GM21619 (cell line): ENCODE measurements at regions not wholly inside any gene's neighbourhood (a gene's known extent, or its start where the extent isn't known, plus 50 kb on each side); places are given as distances from the start of the nearest gene placed in this dataset.
"Not testable (repeated sequence)": the region's sequence is repeated elsewhere in the genome, so short reads cannot be mapped to it uniquely, and the experiment has no call there.

Experiments
- ATAC-seq: cut with Tn5 transposase; IDR thresholded peaks from one replicate; pipeline ENCODE4 v1.9.1; 2021; ENCODE audit not compliant: unreplicated experiment

DNA sequence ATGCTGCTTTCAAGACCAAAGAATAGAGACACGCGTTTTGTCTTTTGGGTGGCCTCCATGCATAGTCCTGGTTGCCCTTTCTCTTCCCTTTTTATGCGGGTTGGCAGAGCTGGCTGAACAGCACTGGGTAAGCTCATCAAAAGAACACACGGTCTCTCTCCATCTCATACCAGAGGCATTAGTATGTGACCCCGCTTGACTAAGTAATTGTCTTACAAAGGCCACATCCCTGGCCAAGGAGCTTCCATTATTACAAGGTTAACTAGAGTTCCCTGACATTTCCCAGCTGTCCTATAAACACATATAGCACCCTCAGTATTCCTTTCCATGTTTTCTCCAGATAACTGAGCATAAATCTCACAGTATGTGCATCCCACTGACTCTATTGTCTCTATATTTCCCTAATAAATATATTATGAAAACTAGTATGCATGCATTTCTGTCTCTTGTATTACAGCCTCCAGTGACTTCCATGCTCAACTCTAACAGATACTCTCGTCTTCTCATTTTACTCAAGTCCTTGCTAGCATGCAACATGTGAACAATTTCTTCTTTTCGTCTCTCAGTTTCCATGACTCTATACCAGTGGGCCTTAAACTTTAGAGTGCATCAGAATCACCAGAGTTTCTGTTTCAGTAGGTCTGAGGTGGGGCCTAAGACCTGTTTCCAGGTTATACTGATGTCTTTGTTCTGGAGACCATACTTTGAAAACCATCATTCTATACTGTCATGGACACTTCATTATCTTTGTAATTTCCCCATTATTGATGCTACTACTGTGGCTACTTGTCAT, 247.7 kb upstream of the ARSJ start:
- peak; percentile 64 for ATAC-seq

DNA sequence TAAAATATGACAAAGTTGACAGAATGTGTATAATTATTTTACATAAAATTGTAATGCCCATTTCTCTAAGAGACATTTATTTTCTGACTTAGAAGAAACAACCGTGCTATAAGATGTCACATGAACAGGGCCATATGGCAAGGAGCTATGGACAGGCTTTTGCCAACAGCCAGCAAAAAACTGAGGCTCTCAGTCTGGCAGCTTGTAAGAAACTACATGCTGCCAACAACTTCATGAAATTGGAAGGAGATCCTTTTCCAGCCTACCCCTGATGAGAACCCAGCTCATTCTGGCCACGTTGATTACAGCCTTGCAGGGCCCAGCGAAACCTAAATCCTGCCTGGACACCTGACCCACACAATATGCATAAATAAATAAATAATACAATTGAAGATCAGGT, 250.3 kb upstream of the ARSJ start:
- ATAC-seq, result no peak

DNA sequence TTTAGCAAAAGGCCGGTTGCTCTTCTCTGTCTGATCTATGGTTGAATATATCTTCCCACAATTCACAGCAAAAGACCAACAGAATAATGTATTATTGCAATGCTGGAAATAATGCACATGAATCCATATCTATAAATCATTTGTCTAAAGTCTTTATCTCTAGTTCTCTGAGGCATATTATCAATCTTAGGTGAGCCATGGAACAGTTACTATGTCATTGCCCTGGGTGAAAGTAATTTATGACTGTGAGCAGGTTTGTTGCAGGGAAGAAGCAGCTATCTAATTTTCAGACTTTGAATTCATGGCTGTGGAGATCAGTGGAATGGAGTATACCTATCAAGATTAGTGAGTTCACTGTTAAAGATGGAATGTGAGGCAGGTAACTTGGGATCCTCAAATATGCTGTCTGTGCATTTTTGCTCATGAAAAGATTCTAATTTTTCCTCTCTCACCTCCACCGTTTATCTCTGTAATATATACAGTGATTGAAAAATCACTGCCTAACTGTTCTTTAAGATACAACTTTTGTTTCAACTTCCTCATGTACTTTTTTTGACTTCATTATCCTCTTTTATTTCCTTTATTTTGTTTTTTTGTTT, 256.8 kb upstream of the ARSJ start:
- ATAC-seq, result no peak

DNA sequence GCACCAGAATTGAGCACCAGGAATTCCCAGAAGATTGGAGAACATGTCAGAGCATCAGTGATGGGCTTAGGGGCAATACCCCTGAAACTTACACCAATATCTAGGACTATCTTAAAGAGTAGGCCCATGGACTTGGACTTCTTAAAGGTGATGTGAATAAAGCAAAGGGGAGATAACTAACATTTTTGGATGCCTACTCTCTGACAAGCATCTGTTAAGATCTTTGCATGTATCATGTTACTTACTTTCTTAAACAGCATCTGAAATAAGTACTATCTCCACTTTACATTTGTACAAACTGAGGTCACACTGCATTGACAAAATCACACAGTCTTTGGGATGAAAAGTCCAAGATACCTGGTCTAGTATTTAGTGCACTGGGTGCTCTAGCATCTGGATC, 258.6 kb upstream of the ARSJ start:
- no peak for ATAC-seq

DNA sequence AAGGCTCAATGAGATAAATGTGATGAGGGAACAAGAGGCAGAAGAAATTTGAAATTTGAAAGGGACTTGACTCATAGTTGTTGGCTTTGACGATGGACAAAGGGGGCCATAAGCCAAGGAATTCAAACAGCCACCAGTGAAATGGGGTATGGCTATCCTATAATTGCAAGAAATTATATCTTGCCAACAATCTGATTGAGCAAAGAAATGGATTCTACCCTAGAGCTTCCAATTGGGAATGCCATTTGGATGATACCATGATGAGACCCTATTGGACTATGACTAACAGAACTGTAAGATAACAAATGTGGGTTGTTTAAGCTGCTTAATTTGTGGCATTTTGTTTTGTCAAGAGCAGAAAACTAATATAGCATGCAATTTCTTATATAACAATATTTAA, 270.1 kb upstream of the ARSJ start:
- ATAC-seq, result no peak

DNA sequence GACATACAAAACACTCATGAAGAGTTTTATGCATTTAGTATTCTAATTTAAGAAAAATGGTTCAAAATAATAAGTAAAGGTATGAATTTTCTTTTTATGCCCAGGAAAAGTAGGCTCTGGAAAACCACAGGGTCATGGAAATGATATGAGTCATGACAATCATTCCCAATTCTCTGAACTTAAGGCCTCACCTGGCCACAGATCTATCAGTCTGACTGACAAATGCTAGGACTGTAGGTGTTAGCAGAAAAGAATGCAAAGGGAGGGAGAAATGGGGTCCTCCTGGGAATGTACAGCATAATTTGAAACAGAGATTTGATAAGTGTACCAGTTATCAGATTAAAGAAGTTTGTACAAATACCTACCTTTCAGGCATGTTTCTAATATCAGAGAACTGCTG, 270.5 kb upstream of the ARSJ start:
- ATAC-seq, result no peak

DNA sequence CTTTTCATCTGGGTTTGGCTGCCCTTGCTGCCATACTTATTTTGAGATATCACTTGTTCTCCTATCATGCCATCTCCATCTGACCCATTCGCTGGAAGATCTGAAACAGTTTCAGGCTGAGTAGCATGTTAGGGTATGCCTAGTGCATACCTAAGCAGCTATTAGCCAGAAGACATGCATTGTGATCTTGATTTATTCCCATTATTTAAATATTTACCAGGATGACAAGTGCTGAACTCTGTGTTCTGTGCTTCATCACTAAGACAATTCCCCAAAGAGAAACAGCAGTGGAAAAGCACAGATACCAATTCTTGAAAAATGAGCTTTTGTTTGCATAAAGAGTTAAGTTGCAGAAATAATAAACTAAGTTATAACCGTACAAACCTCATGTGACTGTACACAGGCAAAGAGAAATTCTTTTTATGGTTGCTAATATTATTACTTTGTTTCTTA, 271.0 kb upstream of the ARSJ start:
- ATAC-seq, result no peak

DNA sequence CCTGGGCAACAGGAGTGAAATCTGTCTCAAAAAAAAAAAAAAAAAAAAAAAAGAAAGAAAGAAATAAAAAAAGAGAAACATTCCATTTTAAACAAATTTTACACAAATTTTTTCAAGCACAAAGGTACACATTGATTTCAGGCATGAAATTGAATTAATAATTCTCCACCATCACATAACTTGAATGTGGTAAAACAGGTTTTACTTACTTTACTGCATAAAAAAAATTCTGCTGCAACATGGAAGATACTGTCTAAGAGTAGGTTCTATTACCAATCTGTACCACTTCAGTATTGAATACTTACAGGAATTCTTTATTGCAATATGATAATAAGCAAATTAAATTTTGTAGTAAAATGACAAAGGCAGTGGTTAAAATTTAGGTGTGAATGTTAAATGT, 271.6 kb upstream of the ARSJ start:
- no peak for ATAC-seq

DNA sequence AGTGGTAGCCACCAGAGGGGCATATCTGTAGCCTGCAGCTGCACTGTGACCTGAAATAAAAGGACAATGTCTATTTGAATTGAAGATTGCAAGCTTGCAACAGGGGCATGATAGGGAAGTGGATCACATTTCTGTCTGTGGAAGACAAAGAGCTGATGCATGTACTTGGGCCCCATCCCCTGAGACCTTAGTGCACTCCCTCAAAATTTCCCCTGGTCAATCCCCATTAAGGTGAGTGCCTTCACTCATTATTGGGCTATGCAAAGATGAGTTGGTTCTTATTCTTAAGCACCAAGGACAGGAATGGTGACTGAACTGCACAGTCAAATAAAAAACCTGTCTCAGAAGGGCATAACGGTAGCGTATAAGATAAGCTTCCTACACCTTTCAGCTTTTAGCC, 273.1 kb upstream of the ARSJ start:
- ATAC-seq, result no peak

DNA sequence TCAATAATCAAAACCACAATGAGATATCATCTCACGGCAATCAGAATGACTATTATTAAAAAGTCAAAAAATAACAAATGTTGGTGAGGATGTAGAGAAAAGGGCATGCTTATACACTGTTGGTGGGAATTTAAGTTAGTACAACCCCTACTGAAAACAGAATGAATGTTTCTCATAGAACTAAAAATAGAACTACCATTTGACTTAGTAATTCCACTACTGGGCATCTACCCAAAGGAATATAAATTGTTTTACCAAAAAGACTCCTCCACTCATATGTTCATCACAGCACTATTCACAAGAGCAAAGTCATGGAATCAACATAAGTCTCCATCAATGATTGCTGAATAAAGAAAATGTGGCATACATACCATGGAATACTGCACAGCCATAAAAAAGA, 278.1 kb upstream of the ARSJ start:
- ATAC-seq, result no peak

DNA sequence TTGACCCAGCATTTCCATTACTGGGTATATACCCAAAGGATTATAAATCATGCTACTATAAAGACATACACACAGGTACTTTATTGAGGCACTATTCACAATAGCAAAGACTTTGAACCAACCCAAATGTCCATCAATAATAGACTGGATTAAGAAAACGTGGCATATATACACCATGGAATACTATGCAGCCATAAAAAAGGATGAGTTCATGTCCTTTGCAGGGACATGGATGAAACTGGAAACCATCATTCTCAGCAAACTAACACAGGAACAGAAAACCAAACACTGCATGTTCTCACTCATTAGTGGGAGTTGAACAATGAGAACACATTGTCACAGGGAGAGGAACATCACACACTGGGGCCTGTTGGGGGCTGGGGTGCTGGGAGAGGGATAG, 283.0 kb upstream of the ARSJ start:
- not testable (repeated sequence) for ATAC-seq

DNA sequence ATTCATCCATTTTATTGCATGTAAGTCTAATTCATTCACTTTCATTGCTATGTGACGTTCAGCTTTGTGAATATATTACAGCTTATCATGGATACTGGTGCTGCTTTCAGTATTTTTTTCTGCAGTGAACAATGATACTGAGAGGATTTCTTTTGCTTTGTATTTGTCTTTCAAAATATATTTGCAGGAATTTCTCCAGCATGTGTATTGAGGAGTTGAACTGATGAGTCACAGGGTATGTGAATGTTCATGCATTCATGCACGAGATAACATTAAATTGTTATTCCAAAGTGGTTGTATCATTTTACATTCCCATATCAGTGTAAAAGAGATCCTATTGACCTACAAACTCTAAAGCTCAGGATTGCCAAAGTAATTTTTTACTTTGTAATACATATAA, 283.8 kb upstream of the ARSJ start:
- no peak for ATAC-seq

DNA sequence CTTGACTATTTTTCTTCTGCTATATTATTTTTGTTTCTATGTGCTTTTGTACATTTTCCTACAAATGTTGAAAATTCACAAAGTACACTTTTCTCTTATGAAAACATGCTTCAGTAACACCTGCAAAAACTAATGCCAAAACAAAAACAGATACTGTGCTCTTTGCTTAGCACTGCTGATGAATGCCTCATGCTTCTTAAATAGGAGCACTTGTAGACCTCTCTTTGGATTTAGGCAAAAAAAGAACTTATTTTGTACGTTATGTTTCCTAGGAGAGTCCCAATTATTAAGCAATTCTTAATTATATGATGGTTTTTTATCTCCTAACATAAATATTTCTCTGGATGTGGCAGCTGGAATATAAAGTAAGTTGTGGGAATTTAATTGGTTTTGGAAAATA, 285.0 kb upstream of the ARSJ start:
- ATAC-seq, result no peak

DNA sequence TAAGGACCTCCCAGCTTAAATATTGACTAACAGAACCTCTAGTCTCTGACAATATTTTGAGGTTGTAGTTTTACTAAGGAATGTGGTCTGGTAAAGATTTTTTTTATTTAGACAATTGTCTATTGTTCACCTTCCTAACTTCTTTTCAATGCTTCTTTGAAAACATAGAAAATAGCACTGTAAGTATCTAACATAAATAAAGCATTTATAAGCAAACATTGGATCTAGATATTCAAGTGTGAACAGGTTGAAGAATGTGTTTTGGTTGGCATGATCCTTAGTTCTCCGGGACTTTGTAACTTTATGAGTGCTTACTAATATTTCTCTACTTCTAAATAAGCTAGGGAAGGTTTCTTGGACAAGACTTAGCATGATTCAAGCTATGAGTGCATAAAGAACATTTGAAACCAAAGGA, 285.4 kb upstream of the ARSJ start:
- no peak for ATAC-seq

DNA sequence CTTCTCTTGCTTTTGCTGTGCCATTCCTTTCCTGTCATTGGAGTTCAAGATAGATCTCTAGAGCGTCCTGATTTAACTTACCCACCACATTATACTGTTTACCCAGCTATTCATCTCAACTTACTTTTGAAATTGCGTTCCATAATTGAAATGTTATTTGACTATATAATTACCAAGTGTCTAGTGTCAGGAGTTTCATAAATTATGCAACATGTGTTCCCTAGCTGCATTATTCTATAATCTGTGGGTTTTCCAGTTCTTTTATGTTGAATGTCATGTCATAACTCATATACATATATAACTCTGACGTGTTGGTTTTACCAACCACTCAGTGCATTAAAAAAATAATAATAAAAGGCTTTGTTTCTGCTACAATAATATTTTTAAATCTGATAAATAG, 285.9 kb upstream of the ARSJ start:
- ATAC-seq, result no peak

DNA sequence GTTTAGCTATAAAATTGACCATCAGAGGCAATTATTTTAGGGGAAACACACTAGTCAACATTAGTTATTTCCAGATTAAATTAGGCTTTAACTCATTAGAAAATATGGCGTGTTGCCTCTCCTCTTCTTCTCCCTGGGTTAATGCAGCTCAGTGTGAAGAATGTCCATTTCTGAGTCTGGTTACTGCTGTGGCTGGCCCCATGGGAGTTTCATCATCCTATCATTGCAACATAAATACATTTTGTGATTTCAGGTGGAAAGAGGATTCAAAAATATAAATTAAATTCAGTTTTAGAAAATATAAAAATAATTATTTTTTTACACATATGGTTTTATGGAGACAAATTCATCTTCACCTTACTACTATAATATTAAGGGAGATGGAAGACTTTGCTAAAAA, 288.5 kb upstream of the ARSJ start:
- ATAC-seq, result no peak

DNA sequence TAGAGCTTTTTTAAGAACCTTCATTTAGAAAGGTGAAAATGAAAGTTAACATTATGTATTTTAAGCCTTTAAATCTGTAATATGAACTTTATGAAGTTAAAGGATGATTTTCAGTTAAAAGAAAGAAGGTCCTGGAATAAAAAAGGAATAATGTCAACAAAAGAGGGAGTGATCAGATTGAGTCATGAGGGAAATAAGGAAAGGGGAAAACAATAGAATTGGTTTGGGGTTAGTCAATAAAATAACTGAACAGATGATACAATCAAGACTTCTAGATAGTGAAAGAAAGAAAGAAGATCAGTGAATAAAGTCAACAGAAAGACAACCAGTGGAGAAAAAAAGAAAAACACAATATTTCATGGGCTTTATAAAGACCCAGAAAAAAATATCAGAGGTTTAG, 291.6 kb upstream of the ARSJ start:
- no peak for ATAC-seq

DNA sequence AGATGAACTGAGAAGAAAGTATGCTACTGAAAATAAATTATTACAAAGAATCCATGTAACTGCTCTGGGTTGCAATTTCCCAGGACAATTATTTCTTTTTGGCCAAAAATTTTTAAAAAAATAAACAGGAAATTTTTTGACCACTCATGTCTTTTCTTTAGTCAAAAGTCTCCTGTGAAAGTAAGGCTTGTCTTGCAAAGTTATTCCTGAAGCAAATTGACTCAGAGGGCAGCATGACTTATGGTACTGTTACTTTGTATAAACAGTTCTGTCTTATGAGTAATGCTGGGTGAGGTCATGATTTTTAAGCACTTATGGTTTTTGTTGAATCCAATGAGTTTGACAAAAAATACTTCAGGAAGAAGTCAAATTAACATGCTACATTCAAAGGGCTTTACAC, 292.8 kb upstream of the ARSJ start:
- no peak for ATAC-seq

DNA sequence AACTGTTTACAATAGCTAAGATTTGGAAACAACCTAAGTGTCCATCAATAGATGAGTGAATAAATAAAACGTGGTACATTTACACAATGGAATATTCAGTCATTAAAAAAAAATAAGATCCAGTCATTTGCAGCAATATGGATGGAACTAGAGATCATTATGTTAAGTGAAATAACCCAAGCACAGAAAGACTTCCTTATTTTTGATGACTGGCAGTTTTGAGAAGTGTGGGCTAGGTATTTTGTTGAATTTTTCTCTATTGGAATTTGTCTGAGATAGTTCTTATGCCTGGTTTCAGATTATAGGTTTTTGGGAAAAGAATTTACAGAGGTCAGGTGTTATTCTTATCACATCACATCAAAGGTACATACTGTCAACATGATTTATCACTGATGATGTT, 293.8 kb upstream of the ARSJ start:
- no peak for ATAC-seq

DNA sequence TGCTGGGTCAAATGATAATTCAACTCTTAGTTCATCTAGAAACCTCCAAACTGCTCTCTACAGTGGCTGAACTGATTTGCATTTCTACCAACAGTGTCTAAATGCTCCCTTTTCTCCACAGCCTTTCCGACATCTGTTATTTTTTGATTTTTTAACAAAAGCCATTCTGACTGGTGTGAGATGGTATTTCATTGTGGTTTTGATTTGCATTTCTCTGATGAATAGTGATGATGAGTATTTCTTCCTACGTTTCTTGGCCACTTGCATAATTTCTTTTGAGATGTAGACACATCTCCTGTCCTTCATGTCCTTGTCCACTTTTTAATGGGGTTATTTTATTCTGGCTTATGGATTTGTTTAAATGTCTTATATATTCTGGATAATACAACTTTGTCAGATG, 298.2 kb upstream of the ARSJ start:
- ATAC-seq, result no peak

DNA sequence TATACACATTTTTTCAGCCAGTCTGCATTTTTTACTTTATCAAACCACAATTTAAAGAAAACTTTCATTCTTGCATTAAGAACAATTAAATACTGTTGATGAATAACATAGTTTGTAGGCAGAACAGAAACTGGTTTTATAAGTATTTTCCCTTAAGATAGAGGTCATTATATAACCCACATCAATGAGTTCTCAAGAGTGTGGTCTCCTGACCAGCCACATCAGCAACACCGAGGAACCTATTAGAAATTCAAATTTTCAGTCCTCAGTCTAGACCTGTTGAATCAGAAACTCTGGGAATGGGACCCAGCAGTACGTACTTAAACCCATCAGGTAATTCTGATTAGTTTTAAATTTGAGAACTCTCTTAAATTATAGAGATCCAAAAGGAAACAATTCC, 299.6 kb upstream of the ARSJ start:
- no peak for ATAC-seq

DNA sequence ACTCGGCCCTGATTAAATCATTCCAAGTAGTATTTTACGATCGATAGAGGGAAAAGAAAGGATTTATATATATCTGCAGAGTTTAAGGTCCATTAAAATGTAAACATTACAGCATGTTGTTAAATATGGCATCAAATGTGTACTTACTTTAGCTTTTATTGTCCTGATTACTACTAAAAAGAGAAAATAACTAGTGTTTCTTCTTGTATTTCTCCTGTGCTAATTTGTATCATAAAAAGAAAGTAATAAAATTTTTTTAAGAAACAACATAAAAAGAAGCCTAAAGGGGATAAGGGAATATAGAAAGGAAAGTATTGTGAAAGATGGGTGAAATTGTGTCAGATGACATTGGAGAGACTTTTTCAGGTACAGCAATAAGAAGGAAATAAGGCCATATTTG, 300.3 kb upstream of the ARSJ start:
- no peak for ATAC-seq

DNA sequence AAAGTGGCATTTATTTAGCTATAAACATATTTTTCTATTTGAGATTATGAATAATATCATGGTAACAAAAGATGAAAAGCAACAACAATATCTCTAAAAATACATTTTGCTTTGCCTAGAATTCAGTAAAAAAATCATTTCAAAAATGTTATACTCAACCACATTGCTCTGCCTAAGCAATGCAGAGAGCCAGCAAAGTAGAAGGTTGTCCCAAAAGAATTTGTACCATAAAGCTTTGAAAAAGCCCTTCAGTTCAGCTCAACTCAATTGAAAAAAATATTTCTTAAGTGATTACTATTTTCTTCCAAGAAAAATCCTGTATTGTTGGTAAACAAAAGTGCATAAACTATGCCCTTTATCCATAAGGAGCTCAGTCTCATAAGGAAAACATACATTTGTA, 301.2 kb upstream of the ARSJ start:
- ATAC-seq, result no peak
